ENCODE measurements at regions not wholly inside any gene's neighbourhood (a gene's known extent, or its start where the extent isn't known, plus 50 kb on each side); places are given as distances from the start of the nearest gene placed in this dataset.

- no peak for DNase-seq (ENCODE audit: low read depth)
- no peak overlapping the region for H3K4me3 ChIP-seq (ENCODE audit: low read depth, low read length)
- no peak for TF ChIP-seq CTCF (IDR thresholded peaks at IDR 0.05; ENCODE audit: insufficient read depth, low read depth, low read length, missing control alignments)
Observed at GRCh38 chr4:165794834-165795233, 78.2 kb upstream of the TLL1 start.

GRCh38 chr4:165799384-165799815, 73.6 kb upstream of the TLL1 start:
- no peak for TF ChIP-seq CTCF (IDR thresholded peaks at IDR 0.05; ENCODE audit: insufficient read depth, low read depth, low read length, missing control alignments)
- DNase-seq (ENCODE audit: low read depth) = no peak

GRCh38 chr4:165802452-165802851, 70.6 kb upstream of the TLL1 start:
- no peak for DNase-seq (ENCODE audit: low read depth)
- no peak for TF ChIP-seq CTCF (IDR thresholded peaks at IDR 0.05; ENCODE audit: insufficient read depth, low read depth, low read length, missing control alignments)
- H3K4me3 ChIP-seq (ENCODE audit: low read depth, low read length) = no peak overlapping the region

More at GRCh38 chr4:165799384-165799815, 73.6 kb upstream of the TLL1 start:
- H3K4me3 ChIP-seq (ENCODE audit: low read depth, low read length) = no peak overlapping the region

- TF ChIP-seq CTCF (IDR thresholded peaks at IDR 0.05; ENCODE audit: insufficient read depth, low read depth, low read length, missing control alignments) = no peak
- no peak overlapping the region for H3K4me3 ChIP-seq (ENCODE audit: low read depth, low read length)
- no peak for DNase-seq (ENCODE audit: low read depth)
Observed at GRCh38 chr4:165803005-165803404, 70.0 kb upstream of the TLL1 start.

- no peak overlapping the region for H3K4me3 ChIP-seq (ENCODE audit: low read depth, low read length)
- no peak for TF ChIP-seq CTCF (IDR thresholded peaks at IDR 0.05; ENCODE audit: insufficient read depth, low read depth, low read length, missing control alignments)
- DNase-seq (ENCODE audit: low read depth) = no peak
Observed at GRCh38 chr4:165805406-165805805, 67.6 kb upstream of the TLL1 start.

GRCh38 chr4:165806613-165807012, 66.4 kb upstream of the TLL1 start:
- no peak for TF ChIP-seq CTCF (IDR thresholded peaks at IDR 0.05; ENCODE audit: insufficient read depth, low read depth, low read length, missing control alignments)
- H3K4me3 ChIP-seq (ENCODE audit: low read depth, low read length) = no peak overlapping the region
- no peak for DNase-seq (ENCODE audit: low read depth)

- no peak overlapping the region for H3K4me3 ChIP-seq (ENCODE audit: low read depth, low read length)
- no peak for TF ChIP-seq CTCF (IDR thresholded peaks at IDR 0.05; ENCODE audit: insufficient read depth, low read depth, low read length, missing control alignments)
- no peak for DNase-seq (ENCODE audit: low read depth)
Observed at GRCh38 chr4:165810726-165811125, 62.3 kb upstream of the TLL1 start.

Data from GM12865 (cell line).